ENCODE measurements at regions not wholly inside any gene's neighbourhood (a gene's known extent, or its start where the extent isn't known, plus 50 kb on each side); places are given as distances from the start of the nearest gene placed in this dataset.

GRCh38 chr11:64459609-64460008 is 96.1 kb upstream of the SLC22A11 start:
- TF ChIP-seq NUFIP1 (IDR thresholded peaks at IDR 0.05; ENCODE audit: partially characterized antibody) (no peak), BRD4 (IDR thresholded peaks at IDR 0.05) (no peak), POLR2A (conservative IDR thresholded peaks at IDR 0.05) (no peak), MYC (IDR thresholded peaks at IDR 0.05; ENCODE audit: low read depth, low read length) (no peak), MYC (CRISPR knock-in tag; IDR thresholded peaks at IDR 0.05; ENCODE audit: borderline replicate concordance, low read depth) (no peak), E2F8 (IDR thresholded peaks at IDR 0.05; ENCODE audit: low read depth, partially characterized antibody) (no peak), CTCF (IDR thresholded peaks at IDR 0.05 in 2 of 3, conservative IDR thresholded peaks at IDR 0.05 in 1 of 3; ENCODE audit: insufficient read depth in 2 of 3, low read depth in 1 of 3, low read length in 3 of 3) (no peak), RFX5 (IDR thresholded peaks at IDR 0.05; ENCODE audit: low read depth, low read length) (no peak), ZNF609 (CRISPR knock-in tag; IDR thresholded peaks at IDR 0.05; ENCODE audit: borderline replicate concordance) (no peak), ZFX (CRISPR knock-in tag; IDR thresholded peaks at IDR 0.05) (no peak), ZNF184 (CRISPR knock-in tag; IDR thresholded peaks at IDR 0.05) (no peak), CHD4 (IDR thresholded peaks at IDR 0.05; ENCODE audit: insufficient read depth, insufficient replicate concordance, low read depth, low read length, poor library complexity, severe bottlenecking) (no peak), SAP30 (IDR thresholded peaks at IDR 0.05; ENCODE audit: borderline replicate concordance, insufficient read depth, low read depth, low read length, poor library complexity, severe bottlenecking) (no peak), MAFK (IDR thresholded peaks at IDR 0.05; ENCODE audit: low read length) (no peak), RERE (CRISPR knock-in tag; IDR thresholded peaks at IDR 0.05; ENCODE audit: borderline replicate concordance) (no peak)

Measured in K562 (cell line).